Activated T-helper 9 cell treated with anti-CD3 and anti-CD28 coated beads, Interleukin-2, amount 50 U/mL, for 16 hours (primary cell): ENCODE measurements at regions not wholly inside any gene's neighbourhood (a gene's known extent, or its start where the extent isn't known, plus 50 kb on each side); places are given as distances from the start of the nearest gene placed in this dataset.

Experiments
- DNase-seq: peaks from one replicate; pipeline ENCODE4 v3.0.0-alpha.2; 2020; ENCODE audit warnings: low read depth

GRCh38 chr4:89358935-89359638 is 51.5 kb upstream of the GPRIN3 start:
- no peak for DNase-seq

- no peak for DNase-seq
Observed at GRCh38 chr4:89357787-89358186, 50.2 kb upstream of the GPRIN3 start.
